HEK293T (cell line): ENCODE measurements at regions not wholly inside any gene's neighbourhood (a gene's known extent, or its start where the extent isn't known, plus 50 kb on each side); places are given as distances from the start of the nearest gene placed in this dataset.

Experiments
- FOXA1 ChIP-seq: fragments of 450-650 bp; IDR thresholded peaks from 2 replicates; pipeline ENCODE4 v1.6.1; 2016; ENCODE audit warnings: mild to moderate bottlenecking
- FOXK2 ChIP-seq: fragments of 450-650 bp; IDR thresholded peaks from 2 replicates; pipeline ENCODE4 v1.6.1; 2016; ENCODE audit warnings: mild to moderate bottlenecking
- LEF1 ChIP-seq: fragments of 450-650 bp; IDR thresholded peaks from 2 replicates; pipeline ENCODE4 v1.6.1; 2017; ENCODE audit warnings: mild to moderate bottlenecking, borderline replicate concordance
- SP1 ChIP-seq: fragments of 450-650 bp; IDR thresholded peaks from 2 replicates; pipeline ENCODE4 v1.6.1; 2017
- TARDBP ChIP-seq: fragments of 450-650 bp; IDR thresholded peaks from 2 replicates; pipeline ENCODE4 v1.6.1; 2016

- TF ChIP-seq LEF1 (no peak), SP1 (no peak), TARDBP (no peak), FOXK2 (no peak), FOXA1 (no peak)
Measured at GRCh38 chr2:56952871-56953270, 769.1 kb downstream of the CCDC85A start.
